H9 (cell line): ENCODE measurements at regions not wholly inside any gene's neighbourhood (a gene's known extent, or its start where the extent isn't known, plus 50 kb on each side); places are given as distances from the start of the nearest gene placed in this dataset.

Experiments used
- DNase-seq: peaks from one replicate; pipeline ENCODE4 v3.0.0-alpha.2; 2017
- H2AFZ ChIP-seq: one replicate; pipeline ENCODE4 v1.6.1; 2013; ENCODE audit warnings: mild to moderate bottlenecking, low read length, control low read depth, moderate library complexity
- H2AK5ac ChIP-seq: 2 replicates; pipeline ENCODE4 v1.6.1; 2013; ENCODE audit warnings: low read length, control low read depth, mixed read lengths; ENCODE audit not compliant: insufficient read length
- H2BK120ac ChIP-seq: one replicate; pipeline ENCODE4 v1.6.1; 2013; ENCODE audit warnings: low read depth, mild to moderate bottlenecking, low read length, control low read depth, inconsistent platforms; ENCODE audit not compliant: poor library complexity, severe bottlenecking
- H2BK12ac ChIP-seq: 2 replicates; pipeline ENCODE4 v1.6.1; 2013; ENCODE audit warnings: low read length, control low read depth, mixed read lengths, low read depth; ENCODE audit not compliant: insufficient read length
- H2BK15ac ChIP-seq: 2 replicates; pipeline ENCODE4 v1.6.1; 2013; ENCODE audit warnings: low read depth, low read length, control low read depth
- H2BK20ac ChIP-seq: one replicate; pipeline ENCODE4 v1.6.1; 2013; ENCODE audit warnings: low read depth, mild to moderate bottlenecking, low read length, control low read depth, inconsistent platforms; ENCODE audit not compliant: poor library complexity, severe bottlenecking
- H2BK5ac ChIP-seq: 2 replicates; pipeline ENCODE4 v1.6.1; 2013; ENCODE audit warnings: low read length, control low read depth, mixed read lengths; ENCODE audit not compliant: insufficient read length
- H3K14ac ChIP-seq: 2 replicates; pipeline ENCODE4 v1.6.1; 2013; ENCODE audit warnings: low read length, control low read depth; ENCODE audit not compliant: insufficient read depth
- H3K18ac ChIP-seq: 2 replicates; pipeline ENCODE4 v1.6.1; 2013; ENCODE audit warnings: low read depth, mild to moderate bottlenecking, mixed read lengths, low read length, control low read depth; ENCODE audit not compliant: insufficient read length
- H3K23ac ChIP-seq: 2 replicates; pipeline ENCODE4 v1.6.1; 2013; ENCODE audit warnings: low read length, control low read depth, mixed read lengths, low read depth; ENCODE audit not compliant: insufficient read length
- H3K23me2 ChIP-seq: 2 replicates; pipeline ENCODE4 v1.6.1; 2013; ENCODE audit warnings: low read depth, mild to moderate bottlenecking, mixed read lengths, low read length, control low read depth; ENCODE audit not compliant: insufficient read length, poor library complexity, severe bottlenecking
- H3K27ac ChIP-seq: 2 replicates; pipeline ENCODE4 v1.5.1; 2013; ENCODE audit warnings: low read length, control low read depth, mixed read lengths, low read depth; ENCODE audit not compliant: insufficient read length
- H3K27me3 ChIP-seq: 2 replicates; pipeline ENCODE4 v1.6.1; 2013; ENCODE audit warnings: low read length, control low read depth, inconsistent platforms; ENCODE audit not compliant: insufficient read depth
- H3K4ac ChIP-seq: 2 replicates; pipeline ENCODE4 v1.6.1; 2013; ENCODE audit warnings: low read depth, mild to moderate bottlenecking, control low read depth, inconsistent platforms, low read length, moderate library complexity
- H3K4me1 ChIP-seq: 2 replicates; pipeline ENCODE4 v1.6.1; 2013; ENCODE audit warnings: low read length, control low read depth, inconsistent platforms; ENCODE audit not compliant: insufficient read depth
- H3K4me2 ChIP-seq: 2 replicates; pipeline ENCODE4 v1.6.1; 2013; ENCODE audit warnings: low read length, control low read depth, mixed read lengths; ENCODE audit not compliant: insufficient read length, insufficient read depth
- H3K56ac ChIP-seq: 2 replicates; pipeline ENCODE4 v1.6.1; 2013; ENCODE audit warnings: low read depth, mild to moderate bottlenecking, mixed read lengths, low read length, control low read depth; ENCODE audit not compliant: insufficient read length
- H3K79me1 ChIP-seq: 2 replicates; pipeline ENCODE4 v1.6.1; 2013; ENCODE audit warnings: low read depth, mild to moderate bottlenecking, moderate library complexity, low read length, control low read depth, inconsistent platforms; ENCODE audit not compliant: insufficient read depth, poor library complexity, severe bottlenecking
- H3K79me2 ChIP-seq: 2 replicates; pipeline ENCODE4 v1.6.1; 2013; ENCODE audit warnings: low read length, control low read depth, inconsistent platforms; ENCODE audit not compliant: insufficient read depth
- H3K9ac ChIP-seq: 2 replicates; pipeline ENCODE4 v1.6.1; 2013; ENCODE audit warnings: low read length, control low read depth, mixed read lengths; ENCODE audit not compliant: insufficient read length; ENCODE audit errors: extremely low read depth
- H3K9me3 ChIP-seq: one replicate; pipeline ENCODE4 v1.6.1; 2013; ENCODE audit warnings: low read depth, low read length, inconsistent platforms; ENCODE audit not compliant: control insufficient read depth
- H3T11ph ChIP-seq: one replicate; pipeline ENCODE4 v1.6.1; 2013; ENCODE audit warnings: mild to moderate bottlenecking, low read length, control low read depth, inconsistent platforms
- H4K20me1 ChIP-seq: one replicate; pipeline ENCODE4 v1.6.1; 2013; ENCODE audit not compliant: control insufficient read depth, insufficient read length, insufficient read depth
- H4K5ac ChIP-seq: 2 replicates; pipeline ENCODE4 v1.6.1; 2013; ENCODE audit warnings: low read depth, mild to moderate bottlenecking, mixed read lengths, low read length, control low read depth; ENCODE audit not compliant: insufficient read length
- H4K8ac ChIP-seq: replicated peaks from 2 replicates; pipeline ENCODE4 v1.6.1; 2013; ENCODE audit warnings: low read length, control low read depth, mixed read lengths, low read depth; ENCODE audit not compliant: insufficient read length
- H4K91ac ChIP-seq: 2 replicates; pipeline ENCODE4 v1.6.1; 2013; ENCODE audit warnings: low read depth, mild to moderate bottlenecking, moderate library complexity, mixed read lengths, low read length, control low read depth; ENCODE audit not compliant: insufficient read length
- H3K27ac Mint-ChIP-seq, 3 experiments: 2 replicates in 2 of 3; 3 replicates in 1 of 3; pipeline ENCODE4 v1.8.0; 2020 to 2021; ENCODE audit warnings: mixed read lengths in 3 of 3, mild to moderate bottlenecking in 1 of 3, moderate library complexity in 1 of 3
- H3K27me3 Mint-ChIP-seq: 2 replicates; pipeline ENCODE4 v1.8.0; 2021; ENCODE audit warnings: low read depth, mild to moderate bottlenecking, moderate library complexity, mixed read lengths
- H3K36me3 Mint-ChIP-seq, 3 experiments: 2 replicates in 2 of 3; 3 replicates in 1 of 3; pipeline ENCODE4 v1.8.0; 2020 to 2021; ENCODE audit warnings: low read depth in 3 of 3, mixed read lengths in 3 of 3; ENCODE audit not compliant: insufficient read depth in 1 of 3
- H3K4me1 Mint-ChIP-seq, 2 experiments: 2 replicates each; pipeline ENCODE4 v1.8.0; 2020; ENCODE audit warnings: mixed read lengths in 2 of 2
- H3K4me3 Mint-ChIP-seq, 2 experiments: 2 replicates in 1 of 2; 3 replicates in 1 of 2; pipeline ENCODE4 v1.8.0; 2020 to 2021; ENCODE audit warnings: mild to moderate bottlenecking in 2 of 2, mixed read lengths in 2 of 2, moderate library complexity in 1 of 2
- H3K9me3 Mint-ChIP-seq, 2 experiments: 2 replicates in 1 of 2; 3 replicates in 1 of 2; pipeline ENCODE4 v1.8.0; 2020; ENCODE audit warnings: mild to moderate bottlenecking in 2 of 2, mixed read lengths in 2 of 2, moderate library complexity in 1 of 2
- CTCF ChIP-seq: fragments of 200-600 bp; sonication (generic); conservative IDR thresholded peaks from 3 replicates; pipeline ENCODE4 v1.8.0; 2021; ENCODE audit warnings: antibody characterized with exemption, mild to moderate bottlenecking
- WGBS: extraction: QIAGEN DNeasy Blood & Tissue Kit; methylation state at CpG from one replicate; pipeline ENCODE4 v1.1.7; 2013; ENCODE audit warnings: missing lambda C conversion rate, low lambda C conversion rate, mixed read lengths; ENCODE audit not compliant: insufficient read length; ENCODE audit errors: extremely low coverage; 5-methylcytosine and 5-hydroxymethylcytosine counted together

DNA sequence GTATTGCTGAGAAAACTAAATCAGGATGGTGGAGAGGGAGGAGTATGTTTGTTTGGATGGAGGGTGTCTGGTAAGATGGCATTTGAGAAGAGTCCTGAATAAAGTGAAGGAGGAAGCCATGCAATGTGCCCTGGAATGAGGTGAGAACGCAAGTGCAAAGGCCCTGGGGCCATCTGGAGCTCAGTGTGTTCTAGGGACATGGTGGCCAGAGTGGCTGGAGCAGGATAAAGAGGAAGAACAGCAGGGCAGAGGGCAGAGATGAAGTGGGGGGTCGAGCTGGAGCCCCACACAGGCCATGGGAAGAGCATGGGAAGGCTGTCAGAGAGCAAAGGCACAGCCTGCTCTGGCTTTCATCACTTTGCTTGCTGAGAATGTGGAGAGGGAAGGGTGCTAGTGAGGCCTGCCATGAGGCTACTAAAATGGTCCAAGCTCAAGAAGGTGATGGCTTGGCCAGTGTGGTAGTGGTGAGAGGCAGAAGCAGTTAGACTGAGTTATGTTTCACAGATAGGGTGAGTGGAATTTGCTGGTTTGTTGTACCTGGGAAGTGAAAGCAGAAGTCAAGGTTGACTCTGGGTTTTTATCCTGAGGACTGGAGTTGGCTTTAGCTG, 234.1 kb downstream of the FOXL1 start:
- H3K56ac ChIP-seq = no peak overlapping the region
- H2BK20ac ChIP-seq = no peak overlapping the region
- H2AFZ ChIP-seq = no peak overlapping the region
- no peak overlapping the region for H2AK5ac ChIP-seq
- H4K5ac ChIP-seq = no peak overlapping the region
- H3K27me3 Mint-ChIP-seq = peaks cover 35% of the 10 kb centered on the region
- no peaks in the 10 kb centered on the region for H3K23me2 ChIP-seq
- H3K79me1 ChIP-seq = no peaks in the 10 kb centered on the region
- no peak overlapping the region for H3K4ac ChIP-seq
- H2BK15ac ChIP-seq = no peak overlapping the region
- H3K9ac ChIP-seq = no peak overlapping the region
- no CpG with 5 or more reads among the region's 2 CpGs for WGBS
- H4K20me1 ChIP-seq = no peaks in the 10 kb centered on the region
- no peak overlapping the region for H3K18ac ChIP-seq
- H2BK12ac ChIP-seq = no peak overlapping the region
- no peak overlapping the region for H2BK120ac ChIP-seq
- H3K36me3 Mint-ChIP-seq = no peaks in the 10 kb centered on the region
- H2BK5ac ChIP-seq = no peak overlapping the region
- no peak overlapping the region for H3K23ac ChIP-seq
- H3K4me2 ChIP-seq = no peak overlapping the region
- TF ChIP-seq CTCF = no peak
- no peaks in the 10 kb centered on the region for H3K9me3 Mint-ChIP-seq
- H3K27me3 ChIP-seq = no peaks in the 10 kb centered on the region
- no peak overlapping the region for H3K4me3 Mint-ChIP-seq
- no peaks in the 10 kb centered on the region for H3K79me2 ChIP-seq
- DNase-seq = no peak
- no peaks in the 10 kb centered on the region for H3K9me3 ChIP-seq
- no peak overlapping the region for H4K91ac ChIP-seq
- H3K4me1 Mint-ChIP-seq = peaks cover 1 to 2% of the 10 kb centered on the region in 2 experiments
- H3K4me1 ChIP-seq = no peaks in the 10 kb centered on the region; the same call in 1 of the 2 replicates
- no peak overlapping the region for H3K27ac ChIP-seq
- no peak overlapping the region for H4K8ac ChIP-seq
- no peak overlapping the region for H3K27ac Mint-ChIP-seq
- H3K14ac ChIP-seq = no peak overlapping the region
- H3T11ph ChIP-seq = no peak overlapping the region
